DND-41 (cell line): ENCODE measurements at regions not wholly inside any gene's neighbourhood (a gene's known extent, or its start where the extent isn't known, plus 50 kb on each side); places are given as distances from the start of the nearest gene placed in this dataset.

Source experiments
- EZH2 ChIP-seq: IDR thresholded peaks from 3 replicates; pipeline ENCODE4 v1.6.1; 2012; ENCODE audit warnings: borderline replicate concordance, low read depth, mild to moderate bottlenecking, moderate library complexity, low read length, inconsistent platforms; ENCODE audit not compliant: severe bottlenecking
- TF ChIP-seq, protein P1 (sequence below): IDR thresholded peaks from 2 replicates; pipeline ENCODE4 v1.5.1; 2012; ENCODE audit warnings: borderline replicate concordance, low read length, moderate library complexity, mild to moderate bottlenecking; ENCODE audit not compliant: poor library complexity, severe bottlenecking; ENCODE audit errors: extremely low read depth

DNA sequence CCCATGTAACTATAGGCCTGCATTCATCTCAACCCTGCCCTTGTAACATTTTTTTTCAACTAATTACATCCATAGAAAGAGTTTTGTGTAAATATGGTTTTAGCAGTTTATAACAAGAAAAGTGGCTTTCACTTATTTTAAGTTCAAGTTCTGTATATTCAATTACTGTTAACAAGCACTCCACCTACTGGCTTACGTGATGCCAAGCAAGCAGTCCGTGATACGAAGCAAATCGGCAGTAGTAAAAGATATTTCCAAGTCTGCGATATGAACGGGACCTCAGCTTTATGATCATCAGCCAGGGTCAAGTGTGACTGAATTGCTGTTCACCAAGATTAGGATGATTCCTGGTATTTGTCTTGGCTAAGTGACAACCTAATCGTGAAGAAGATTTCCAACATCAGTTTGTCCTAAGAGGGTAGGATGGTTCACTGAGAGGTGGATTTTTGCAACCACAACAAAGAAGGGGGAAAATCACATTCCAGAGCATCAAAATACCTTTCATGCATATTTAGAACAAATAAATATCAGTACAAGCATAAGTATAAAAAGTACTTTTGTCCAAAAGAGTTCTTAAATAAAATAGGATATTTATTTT lies 456.2 kb downstream of the FOXG1 start:
- TF ChIP-seq, protein P1, sequence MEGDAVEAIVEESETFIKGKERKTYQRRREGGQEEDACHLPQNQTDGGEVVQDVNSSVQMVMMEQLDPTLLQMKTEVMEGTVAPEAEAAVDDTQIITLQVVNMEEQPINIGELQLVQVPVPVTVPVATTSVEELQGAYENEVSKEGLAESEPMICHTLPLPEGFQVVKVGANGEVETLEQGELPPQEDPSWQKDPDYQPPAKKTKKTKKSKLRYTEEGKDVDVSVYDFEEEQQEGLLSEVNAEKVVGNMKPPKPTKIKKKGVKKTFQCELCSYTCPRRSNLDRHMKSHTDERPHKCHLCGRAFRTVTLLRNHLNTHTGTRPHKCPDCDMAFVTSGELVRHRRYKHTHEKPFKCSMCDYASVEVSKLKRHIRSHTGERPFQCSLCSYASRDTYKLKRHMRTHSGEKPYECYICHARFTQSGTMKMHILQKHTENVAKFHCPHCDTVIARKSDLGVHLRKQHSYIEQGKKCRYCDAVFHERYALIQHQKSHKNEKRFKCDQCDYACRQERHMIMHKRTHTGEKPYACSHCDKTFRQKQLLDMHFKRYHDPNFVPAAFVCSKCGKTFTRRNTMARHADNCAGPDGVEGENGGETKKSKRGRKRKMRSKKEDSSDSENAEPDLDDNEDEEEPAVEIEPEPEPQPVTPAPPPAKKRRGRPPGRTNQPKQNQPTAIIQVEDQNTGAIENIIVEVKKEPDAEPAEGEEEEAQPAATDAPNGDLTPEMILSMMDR = peak; percentile 34
- no peak for TF ChIP-seq EZH2
